Dermis microvascular lymphatic vessel endothelial cell (primary cell): ENCODE measurements at regions not wholly inside any gene's neighbourhood (a gene's known extent, or its start where the extent isn't known, plus 50 kb on each side); places are given as distances from the start of the nearest gene placed in this dataset.
"Not testable (repeated sequence)": the region's sequence is repeated elsewhere in the genome, so short reads cannot be mapped to it uniquely, and the experiment has no call there.

Experiments
- DNase-seq, 2 donors: peaks; one replicate each; pipeline versions ENCODE4 v3.0.0 to v3.0.0-alpha.2; 2010; ENCODE audit warnings: low read depth in 2 of 2

DNA sequence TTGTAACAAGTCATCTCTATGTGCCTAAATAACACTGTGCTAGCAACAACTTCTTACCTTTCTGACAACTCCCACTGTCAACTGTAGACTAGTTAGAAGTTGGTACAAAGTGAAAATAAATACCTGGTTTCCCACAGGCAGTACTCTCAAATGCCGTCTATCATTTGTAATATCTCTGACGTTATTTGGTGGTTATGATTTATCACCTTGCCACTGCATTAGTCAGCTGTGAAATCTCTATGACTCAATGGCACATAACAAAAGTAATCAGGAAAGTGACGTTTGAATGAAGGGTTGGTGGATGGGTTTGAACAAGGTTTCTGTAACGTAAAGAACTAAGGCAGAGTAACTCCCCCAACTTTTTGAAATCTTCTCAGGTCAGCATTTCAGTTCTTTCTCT, 592.3 kb downstream of the MAT2B start:
- peak in 1 of 2 donors; percentile 30 for DNase-seq

- DNase-seq: no peak
These were observed 593.1 kb downstream of the MAT2B start for GRCh38 chr5:164098531-164098930.

DNA sequence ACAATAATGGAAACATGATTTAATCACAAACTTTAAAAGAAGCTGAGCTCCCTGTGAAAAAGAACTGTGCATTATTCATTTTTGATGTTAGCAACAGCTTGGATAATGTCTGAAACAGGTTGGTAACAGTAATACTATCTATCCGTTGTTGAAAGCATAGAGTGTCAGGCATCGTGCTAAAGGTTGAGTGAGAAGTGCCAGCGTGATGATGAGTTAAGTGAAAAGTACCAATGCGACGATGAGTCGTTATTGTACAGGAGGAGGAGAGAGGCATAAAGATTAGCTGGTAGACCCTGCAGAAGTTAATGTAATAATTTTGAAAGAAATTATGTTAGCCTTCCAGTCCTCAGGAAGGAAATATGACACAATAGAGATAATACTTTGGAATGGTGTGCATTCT, 593.6 kb downstream of the MAT2B start:
- DNase-seq: no peak

GRCh38 chr5:164115420-164115819, 610.0 kb downstream of the MAT2B start:
- DNase-seq: no peak

DNA sequence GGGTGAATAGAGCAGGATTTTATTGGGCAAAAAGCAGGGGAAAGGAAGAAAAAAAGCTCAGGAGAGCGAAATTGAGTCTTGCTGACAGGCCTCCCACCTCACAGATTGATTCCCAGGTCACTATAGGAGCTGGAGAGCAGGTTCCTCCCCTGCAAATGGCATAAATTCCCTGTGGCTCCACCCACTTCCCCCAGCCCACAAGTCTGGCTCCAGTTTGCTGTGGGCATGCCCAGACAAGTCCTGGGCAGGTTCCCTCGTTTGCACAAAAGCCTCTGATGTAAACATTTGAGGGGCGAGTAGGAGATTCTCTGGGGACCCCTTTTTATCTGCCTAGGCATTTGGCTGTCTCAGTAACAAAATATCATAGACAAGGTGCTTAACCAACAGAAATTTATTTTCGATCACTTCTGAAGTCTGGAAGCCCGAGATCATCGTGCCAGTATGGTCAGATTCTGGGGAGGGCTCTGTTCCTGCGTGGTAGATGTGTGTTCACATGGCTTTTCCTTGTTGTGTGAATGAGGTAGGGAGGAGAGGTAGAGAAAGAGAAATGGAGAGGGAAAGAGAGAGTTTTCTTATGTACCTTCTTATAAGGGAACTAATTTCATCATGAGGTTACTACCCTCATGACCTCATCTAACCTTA, 614.5 kb downstream of the MAT2B start:
- DNase-seq: peak; percentile 1 to 78

DNA sequence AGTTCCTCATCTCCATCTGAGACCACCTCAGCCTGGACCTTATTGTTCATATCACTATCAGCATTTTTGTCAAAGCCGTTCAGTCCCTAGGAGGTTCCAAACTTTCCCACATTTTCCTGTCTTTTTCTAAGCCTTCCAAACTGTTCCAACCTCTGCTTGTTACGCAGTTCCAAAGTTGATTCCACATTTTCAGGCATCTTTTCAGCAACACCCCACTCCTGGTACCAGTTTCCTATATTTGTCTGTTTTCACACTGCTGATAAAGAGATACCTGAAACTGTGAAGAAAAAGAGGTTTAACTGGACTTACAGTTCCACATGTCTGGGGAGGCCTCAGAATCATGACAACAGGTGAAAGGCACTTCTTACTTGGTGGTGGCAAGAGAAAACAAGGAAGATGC, 622.1 kb downstream of the MAT2B start:
- DNase-seq: no peak

DNA sequence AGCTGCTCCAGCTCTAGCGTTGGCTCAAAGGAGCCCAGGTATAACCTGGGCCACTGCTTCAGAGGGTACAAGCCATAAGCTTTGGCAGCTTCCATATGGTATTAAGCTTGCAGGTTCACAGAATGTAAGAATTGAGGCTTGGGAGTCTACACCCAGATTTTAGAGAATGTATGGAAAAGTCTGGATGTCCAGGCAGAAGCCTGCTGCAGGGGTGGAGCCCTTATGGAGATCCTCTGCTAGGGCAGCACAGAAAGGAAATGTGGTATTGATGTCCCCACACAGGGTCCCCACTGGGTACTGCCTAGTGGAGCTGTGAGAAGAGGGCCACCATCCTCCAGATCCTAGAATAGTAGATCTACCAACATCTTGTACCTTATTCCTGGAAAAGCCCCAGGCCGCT, 626.9 kb downstream of the MAT2B start:
- DNase-seq: no peak

DNA sequence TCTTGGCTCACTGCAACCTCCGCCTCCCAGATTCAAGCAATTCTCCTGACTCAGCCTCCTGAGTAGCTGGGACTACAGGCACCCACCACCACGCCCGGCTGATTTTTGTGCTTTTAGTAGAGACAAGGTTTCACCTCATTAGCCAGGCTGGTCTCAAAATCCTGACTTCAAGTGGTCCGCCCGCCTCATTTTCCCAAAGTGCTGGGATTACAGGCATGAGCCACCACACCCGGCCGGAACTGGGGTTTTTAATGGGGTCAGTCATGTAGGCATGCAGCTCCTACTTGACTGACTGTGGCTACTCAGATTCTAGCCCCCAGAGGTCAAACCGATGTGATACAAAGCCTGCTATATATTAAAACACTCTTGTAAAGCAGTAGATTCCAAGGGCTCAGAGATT, 631.7 kb downstream of the MAT2B start:
- DNase-seq: no peak

DNA sequence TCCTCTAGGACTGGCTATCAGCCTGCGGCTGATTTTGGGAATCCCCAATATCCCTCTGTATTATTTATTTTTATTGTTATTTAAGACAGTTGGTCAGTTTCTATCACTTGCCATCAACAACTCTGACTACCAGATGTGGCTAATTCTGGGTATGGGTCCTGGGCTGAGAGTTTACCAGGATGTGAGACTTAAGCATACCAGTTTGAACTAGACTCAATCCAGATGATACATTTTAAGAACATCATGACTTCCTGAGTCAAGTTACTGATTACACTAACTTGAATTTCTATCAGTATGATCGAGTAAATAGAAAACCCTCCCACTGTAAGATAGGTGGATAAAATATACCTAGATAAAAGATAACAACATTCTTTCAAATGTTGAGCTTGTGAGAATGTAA, 634.0 kb downstream of the MAT2B start:
- DNase-seq: no peak

- DNase-seq: no peak
These were observed 640.0 kb downstream of the MAT2B start for GRCh38 chr5:164145458-164145857.

GRCh38 chr5:164146223-164146622, 640.8 kb downstream of the MAT2B start:
- no peak for DNase-seq

- DNase-seq: no peak
These were observed 642.9 kb downstream of the MAT2B start for GRCh38 chr5:164148292-164148691.

DNA sequence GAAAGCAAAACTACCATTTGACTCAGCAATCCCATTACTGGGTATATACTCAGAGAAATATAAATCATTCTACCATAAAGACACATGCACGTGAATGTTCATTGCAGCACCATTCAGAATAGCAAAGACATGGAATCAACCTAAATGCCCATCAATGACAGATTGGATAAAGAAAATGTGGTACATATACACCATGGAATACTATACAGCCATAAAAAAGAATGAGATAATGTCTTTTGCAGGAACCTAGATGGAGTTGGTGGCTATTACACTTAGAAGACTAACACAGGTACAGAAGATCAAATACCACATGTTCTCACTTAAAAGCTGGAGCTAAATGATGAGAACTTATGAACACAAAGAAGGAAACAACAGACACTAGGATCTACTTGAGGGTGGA, 647.1 kb downstream of the MAT2B start:
- DNase-seq: not testable (repeated sequence)

DNA sequence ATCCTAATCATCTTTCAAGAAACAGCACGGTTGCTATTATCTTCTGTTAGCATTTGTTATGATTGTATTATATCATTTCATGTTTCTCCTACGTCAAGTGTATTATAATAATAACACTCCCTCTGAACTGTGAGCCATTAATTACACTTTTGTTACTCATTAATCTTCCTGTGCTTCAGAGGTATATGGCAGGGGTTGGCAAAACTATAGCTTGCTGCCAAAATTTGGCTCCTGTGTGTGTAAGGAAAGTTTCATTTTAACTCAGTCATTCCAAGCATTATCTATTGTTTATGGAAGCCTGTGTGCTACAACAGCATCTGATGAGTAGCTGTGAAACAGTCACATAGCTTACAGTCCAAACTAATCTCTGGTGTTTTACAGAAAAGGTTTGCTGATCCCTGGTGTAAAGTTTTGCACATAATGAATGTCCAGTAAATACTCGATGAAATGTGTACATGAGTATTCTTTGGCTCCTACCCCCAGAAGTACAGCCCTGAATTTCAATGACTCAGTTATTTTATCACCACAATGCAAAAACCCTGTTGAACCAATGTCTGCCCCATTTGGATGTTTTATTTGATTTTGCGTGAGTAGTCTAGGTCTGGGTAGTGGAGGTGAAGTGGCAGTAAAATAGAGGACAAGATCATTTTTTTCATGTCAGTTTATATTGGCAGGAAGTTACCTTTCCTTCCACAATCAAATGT, 648.2 kb downstream of the MAT2B start:
- no peak for DNase-seq

GRCh38 chr5:164170814-164171213, 665.4 kb downstream of the MAT2B start:
- DNase-seq: no peak

- DNase-seq: no peak
These were observed 669.7 kb downstream of the MAT2B start for GRCh38 chr5:164175083-164175482.

GRCh38 chr5:164179406-164179805, 674.0 kb downstream of the MAT2B start:
- DNase-seq: no peak

DNA sequence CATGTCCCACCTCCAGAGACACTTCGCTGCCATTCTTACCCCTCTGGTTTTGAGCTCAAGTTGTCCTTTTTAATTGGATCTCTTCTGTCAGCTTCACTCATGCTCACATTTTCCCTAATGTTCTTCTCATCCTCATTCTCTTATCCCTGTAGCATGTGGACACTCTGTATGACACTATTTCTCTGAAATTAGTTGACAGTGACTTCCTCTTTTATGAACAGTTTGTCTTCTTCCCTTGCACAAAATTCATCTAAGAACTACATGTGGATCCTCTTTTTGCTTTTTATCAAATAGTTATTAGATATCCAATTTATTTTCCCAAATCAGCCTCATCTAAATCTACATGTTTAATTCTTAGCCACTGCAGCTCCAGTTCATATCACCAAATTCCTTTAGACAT, 676.2 kb downstream of the MAT2B start:
- DNase-seq: no peak

DNA sequence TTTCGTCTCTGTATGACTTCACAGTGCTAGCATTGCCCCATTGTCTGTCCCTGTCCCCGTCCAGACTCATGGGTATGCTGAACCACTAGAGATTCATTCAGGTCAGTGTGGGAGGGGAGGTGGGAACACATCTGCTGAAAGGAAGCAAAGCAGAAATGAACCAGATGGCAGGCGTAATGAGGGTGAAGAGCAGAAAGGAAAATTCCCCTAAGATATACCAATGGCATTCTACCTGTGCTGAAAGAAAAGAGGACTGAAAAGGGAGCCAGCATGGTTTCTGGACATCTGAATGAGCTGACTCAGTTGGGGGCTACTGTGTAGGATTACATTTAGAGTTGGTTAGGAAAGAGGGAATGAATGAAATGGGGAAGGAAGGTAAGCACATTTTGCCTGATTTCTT, 678.7 kb downstream of the MAT2B start:
- no peak for DNase-seq

GRCh38 chr5:164185000-164185399, 679.6 kb downstream of the MAT2B start:
- DNase-seq: no peak

DNA sequence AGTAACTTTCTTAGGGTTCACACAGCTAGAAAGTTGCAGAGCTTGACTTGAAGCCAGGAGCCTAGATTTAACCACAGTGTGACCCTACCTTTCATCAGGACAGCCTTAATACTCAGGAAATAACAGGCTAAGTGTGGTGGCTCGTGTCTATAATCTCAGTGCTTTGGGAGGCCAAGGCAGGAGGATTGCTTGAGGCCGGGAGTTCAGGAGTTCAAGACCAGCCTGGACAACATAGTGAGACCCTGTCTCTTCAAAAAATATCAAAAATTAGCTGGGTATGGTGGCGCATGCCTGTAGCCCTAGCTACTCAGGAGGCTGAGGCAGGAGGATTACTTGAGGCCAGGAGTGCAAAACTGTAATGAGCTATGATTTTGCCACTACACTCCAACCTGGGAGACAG, 681.1 kb downstream of the MAT2B start:
- DNase-seq: no peak

GRCh38 chr5:164187785-164188184, 682.4 kb downstream of the MAT2B start:
- no peak for DNase-seq

- DNase-seq: peak; percentile 51 to 61
These were observed 683.3 kb downstream of the MAT2B start for GRCh38 chr5:164188733-164189148.
